ENCODE measurements at regions not wholly inside any gene's neighbourhood (a gene's known extent, or its start where the extent isn't known, plus 50 kb on each side); places are given as distances from the start of the nearest gene placed in this dataset.
A peak's percentile ranks its signal among the peaks of the same experiment; 100 is the strongest.

DNA sequence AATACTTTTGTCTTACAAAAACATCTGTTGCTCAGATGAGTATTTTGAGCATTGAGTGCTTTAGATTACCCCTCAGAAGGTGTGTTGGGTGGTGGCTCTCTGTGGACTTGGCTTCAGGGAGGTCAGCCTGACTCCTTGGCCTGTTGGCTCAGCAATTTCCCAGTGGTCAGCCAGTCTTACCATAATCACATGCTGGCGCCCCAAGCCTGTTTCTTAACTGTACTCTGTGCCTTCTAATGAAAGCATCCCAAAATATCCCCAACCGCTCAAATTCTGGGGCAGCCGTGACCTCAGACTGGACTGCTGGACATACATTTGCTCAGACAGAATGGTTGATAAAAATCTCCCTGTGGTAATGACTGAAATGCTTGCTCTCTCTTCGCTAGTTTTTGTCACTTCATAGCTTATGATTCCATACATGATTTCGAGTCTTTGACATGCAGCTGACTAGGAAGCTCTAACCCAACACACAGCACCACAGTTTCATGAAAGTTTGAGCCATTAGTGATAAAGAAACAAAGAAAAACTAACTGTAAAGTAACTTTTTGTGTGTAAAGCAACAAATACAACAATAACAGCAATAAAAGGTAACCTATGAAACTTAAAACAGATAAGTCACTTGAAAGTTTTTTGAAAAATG, 562.2 kb upstream of the MEF2C start:
- no peak for FAIRE-seq
- Histone ChIP-seq H3K27ac (ENCODE audit: low read depth, low read length) (no peak overlapping the region), H2AFZ (ENCODE audit: low read length) (no peak overlapping the region; the same call in 1 of the 2 replicates), H3K4me3 (ENCODE audit: extremely low read depth in 1 of 4, insufficient read depth in 2 of 4, low read depth in 3 of 4, low read length in 4 of 4) (no peak overlapping the region), H3K27me3 (replicated peaks in 1 of 4; ENCODE audit: control insufficient read depth in 3 of 4, extremely low read depth in 1 of 4, insufficient read depth in 3 of 4, low read length in 3 of 4) (no peaks in the 10 kb centered on the region), H3K14ac (ENCODE audit: insufficient read length) (no peak overlapping the region), H3K9ac (replicated peaks in 1 of 4; ENCODE audit: extremely low read depth in 1 of 4, low read depth in 3 of 4, low read length in 3 of 4) (no peak overlapping the region), H3K23ac (ENCODE audit: insufficient read length) (no peak overlapping the region), H4K5ac (ENCODE audit: insufficient read length, low read depth, low read length) (no peak overlapping the region), H4K20me1 (replicated peaks in 1 of 2; ENCODE audit: control insufficient read depth in 1 of 2, insufficient read depth in 2 of 2, low read length in 2 of 2) (no peaks in the 10 kb centered on the region), H3K23me2 (ENCODE audit: low read depth, low read length) (no peaks in the 10 kb centered on the region), H3K9me3 (ENCODE audit: insufficient read depth in 2 of 2, low read depth in 1 of 2, low read length in 1 of 2) (no peaks in the 10 kb centered on the region), H4K8ac (ENCODE audit: extremely low read depth, insufficient read depth, low read length) (no peak overlapping the region; the same call in 1 of the 2 replicates), H2BK20ac (ENCODE audit: low read length) (0 out of 2 replicates have a peak overlapping the region, but pooled peaks have one; percentile 48), H2AK5ac (ENCODE audit: low read depth, low read length) (no peak overlapping the region), H2BK12ac (ENCODE audit: low read depth, low read length) (no peak overlapping the region; the same call in 1 of the 2 replicates), H3K79me2 (ENCODE audit: control insufficient read depth in 1 of 2, insufficient read depth in 2 of 2, low read length in 2 of 2) (no peaks in the 10 kb centered on the region), H4K91ac (replicated peaks; ENCODE audit: insufficient read length, low read length) (no peak overlapping the region), H3K4me2 (ENCODE audit: insufficient read depth in 1 of 2, low read depth in 2 of 2, low read length in 2 of 2) (no peak overlapping the region), H3K36me3 (ENCODE audit: control insufficient read depth in 2 of 4, insufficient read depth in 4 of 4, low read length in 3 of 4) (no peaks in the 10 kb centered on the region), H3K4me1 (replicated peaks in 1 of 4; ENCODE audit: control insufficient read depth in 3 of 4, insufficient read depth in 4 of 4, low read length in 3 of 4) (peaks cover 0 to 3% (median 0%) of the 10 kb centered on the region in 4 experiments; a peak in 3 of 7 replicates), H2BK120ac (replicated peaks; ENCODE audit: low read depth, low read length) (no peak overlapping the region), H3K4ac (replicated peaks; ENCODE audit: insufficient read length, low read depth, low read length) (no peak overlapping the region), H3K18ac (ENCODE audit: extremely low read depth, low read length) (no peak overlapping the region), H3K56ac (replicated peaks; ENCODE audit: insufficient read length, low read depth, low read length) (no peak overlapping the region), H2BK15ac (ENCODE audit: low read length) (0 out of 2 replicates have a peak overlapping the region, but pooled peaks have one; percentile 72), H2BK5ac (ENCODE audit: low read depth, low read length) (no peak overlapping the region), H3K79me1 (ENCODE audit: low read depth, low read length) (no peaks in the 10 kb centered on the region)
- DNase-seq (ENCODE audit: low read depth in 1 of 2, low spot score in 2 of 2): no peak
- POLR2A ChIA-PET (ENCODE audit: partially characterized antibody): no interaction called here
- WGBS, 2 experiments (ENCODE audit: extremely low coverage in 1 of 2, insufficient coverage in 1 of 2, insufficient read length in 1 of 2, insufficient replicate concordance in 2 of 2, low coverage in 1 of 2, low lambda C conversion rate in 2 of 2, missing lambda C conversion rate in 1 of 2): 93% methylated on average over 5 of the region's 5 CpGs; no CpG with 5 or more reads in 1 of the 2 experiments
- CTCF ChIA-PET (ENCODE audit: partially characterized antibody): interaction anchor here (0.6 to 1.3 kb wide), 4 partner anchors 10 to 715 kb away, joined by 3 read pairs; no protein-coding TSS in a partner anchor
- TF ChIP-seq, protein P1, sequence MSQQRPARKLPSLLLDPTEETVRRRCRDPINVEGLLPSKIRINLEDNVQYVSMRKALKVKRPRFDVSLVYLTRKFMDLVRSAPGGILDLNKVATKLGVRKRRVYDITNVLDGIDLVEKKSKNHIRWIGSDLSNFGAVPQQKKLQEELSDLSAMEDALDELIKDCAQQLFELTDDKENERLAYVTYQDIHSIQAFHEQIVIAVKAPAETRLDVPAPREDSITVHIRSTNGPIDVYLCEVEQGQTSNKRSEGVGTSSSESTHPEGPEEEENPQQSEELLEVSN (IDR thresholded peaks at IDR 0.05): no peak
- TF ChIP-seq CBX8 (IDR thresholded peaks at IDR 0.05; ENCODE audit: borderline replicate concordance, low read depth, low read length) (no peak), TAF1 (IDR thresholded peaks at IDR 0.05; ENCODE audit: low read depth, low read length) (no peak), TBP (IDR thresholded peaks at IDR 0.05; ENCODE audit: low read depth, low read length) (no peak), BRCA1 (IDR thresholded peaks at IDR 0.05; ENCODE audit: low read depth, low read length) (no peak), SP1 (IDR thresholded peaks at IDR 0.05; ENCODE audit: low read depth, low read length) (no peak), GTF2F1 (IDR thresholded peaks at IDR 0.05; ENCODE audit: borderline replicate concordance, low read depth, low read length) (no peak), EP300 (IDR thresholded peaks at IDR 0.05; ENCODE audit: borderline replicate concordance in 1 of 2, low read depth in 2 of 2, low read length in 2 of 2) (no peak)
- TF ChIP-seq, protein P2, sequence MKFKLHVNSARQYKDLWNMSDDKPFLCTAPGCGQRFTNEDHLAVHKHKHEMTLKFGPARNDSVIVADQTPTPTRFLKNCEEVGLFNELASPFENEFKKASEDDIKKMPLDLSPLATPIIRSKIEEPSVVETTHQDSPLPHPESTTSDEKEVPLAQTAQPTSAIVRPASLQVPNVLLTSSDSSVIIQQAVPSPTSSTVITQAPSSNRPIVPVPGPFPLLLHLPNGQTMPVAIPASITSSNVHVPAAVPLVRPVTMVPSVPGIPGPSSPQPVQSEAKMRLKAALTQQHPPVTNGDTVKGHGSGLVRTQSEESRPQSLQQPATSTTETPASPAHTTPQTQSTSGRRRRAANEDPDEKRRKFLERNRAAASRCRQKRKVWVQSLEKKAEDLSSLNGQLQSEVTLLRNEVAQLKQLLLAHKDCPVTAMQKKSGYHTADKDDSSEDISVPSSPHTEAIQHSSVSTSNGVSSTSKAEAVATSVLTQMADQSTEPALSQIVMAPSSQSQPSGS (IDR thresholded peaks at IDR 0.05; ENCODE audit: low read length): no peak
- TF ChIP-seq, protein P3, sequence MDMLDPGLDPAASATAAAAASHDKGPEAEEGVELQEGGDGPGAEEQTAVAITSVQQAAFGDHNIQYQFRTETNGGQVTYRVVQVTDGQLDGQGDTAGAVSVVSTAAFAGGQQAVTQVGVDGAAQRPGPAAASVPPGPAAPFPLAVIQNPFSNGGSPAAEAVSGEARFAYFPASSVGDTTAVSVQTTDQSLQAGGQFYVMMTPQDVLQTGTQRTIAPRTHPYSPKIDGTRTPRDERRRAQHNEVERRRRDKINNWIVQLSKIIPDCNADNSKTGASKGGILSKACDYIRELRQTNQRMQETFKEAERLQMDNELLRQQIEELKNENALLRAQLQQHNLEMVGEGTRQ (IDR thresholded peaks at IDR 0.05; ENCODE audit: low read length): no peak
